Mucosa of gallbladder (tissue), 1 donor: ENCODE measurements at regions not wholly inside any gene's neighbourhood (a gene's known extent, or its start where the extent isn't known, plus 50 kb on each side); places are given as distances from the start of the nearest gene placed in this dataset.

Source experiments
- DNase-seq: peaks from one replicate; pipeline ENCODE4 v3.0.0-alpha.2; 2020; ENCODE audit warnings: low spot score
- donor health status: DM: no; HTN: no; CAD: no.

- DNase-seq = no peak
Measured at GRCh38 chr1:172980971-172981370, 69.8 kb downstream of the TNFSF18 start.
